ENCODE measurements at regions not wholly inside any gene's neighbourhood (a gene's known extent, or its start where the extent isn't known, plus 50 kb on each side); places are given as distances from the start of the nearest gene placed in this dataset.
"Not testable (repeated sequence)": the region's sequence is repeated elsewhere in the genome, so short reads cannot be mapped to it uniquely, and the experiment has no call there.

DNA sequence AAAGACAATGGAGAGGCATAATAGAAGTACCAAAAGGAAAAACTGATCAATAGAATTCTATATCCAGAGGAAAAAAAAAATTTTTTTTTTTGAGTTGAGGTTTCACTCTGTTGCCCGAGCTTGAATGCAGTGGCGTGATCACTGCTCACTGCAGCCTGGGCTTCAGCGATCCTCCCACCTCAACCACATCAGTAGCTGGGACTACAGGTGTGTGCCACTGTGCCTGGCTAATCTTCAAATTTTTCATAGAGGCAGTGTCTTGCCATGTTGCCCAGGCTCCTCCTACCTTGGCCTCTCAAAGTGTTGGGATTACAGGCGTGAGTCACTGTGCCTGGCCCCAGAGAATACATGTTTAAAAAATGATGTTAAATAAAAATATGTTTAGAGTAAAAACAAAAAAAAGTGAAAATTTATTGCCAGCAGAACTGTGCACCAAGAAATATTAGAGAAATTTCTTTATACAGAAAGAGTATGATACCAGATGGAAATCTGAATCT lies 154.3 kb upstream of the ZBTB20 start:
- ATAC-seq (no peak), DNase-seq (no peak)
- intact Hi-C loops (cut with micrococcal nuclease), result no loop called here

DNA sequence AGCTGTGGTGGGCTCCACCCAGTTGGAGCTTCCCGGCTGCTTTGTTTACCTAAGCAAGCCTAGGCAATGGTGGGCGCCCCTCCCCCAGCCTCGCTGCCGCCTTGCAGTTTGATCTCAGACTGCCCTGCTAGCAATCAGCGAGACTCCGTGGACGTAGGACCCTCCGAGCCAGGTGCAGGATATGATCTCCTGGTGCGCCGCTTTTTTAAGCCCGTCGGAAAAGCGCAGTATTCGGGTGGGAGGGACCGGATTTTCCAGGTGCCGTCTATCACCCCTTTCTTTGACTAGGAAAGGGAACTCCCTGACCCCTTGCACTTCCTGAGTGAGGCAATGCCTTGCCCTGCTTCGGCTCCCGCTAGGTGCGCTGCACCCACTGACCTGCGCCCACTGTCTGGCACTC lies 170.9 kb upstream of the ZBTB20 start:
- intact Hi-C loops (cut with micrococcal nuclease); DNase-seq; ATAC-seq: not testable (repeated sequence)

DNA sequence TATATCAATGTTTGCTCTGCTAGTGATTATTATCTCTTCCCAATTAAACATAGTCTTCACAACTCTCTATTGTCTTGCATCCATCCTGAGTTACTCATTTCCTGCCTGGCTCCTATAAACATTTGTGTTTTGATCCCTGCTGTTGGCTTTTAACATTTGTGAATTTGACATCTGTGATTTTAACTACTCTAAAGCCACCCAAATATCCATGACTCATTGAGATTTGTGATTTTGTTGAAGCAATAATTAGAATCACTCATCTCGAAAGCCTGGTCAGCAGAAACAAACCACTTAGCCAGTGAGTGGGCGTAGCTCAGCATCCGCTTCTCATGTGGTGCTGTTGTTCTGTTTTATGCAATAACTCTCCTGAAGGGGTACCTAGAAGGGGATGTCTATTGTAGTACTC lies 174.3 kb upstream of the ZBTB20 start:
- no peak for DNase-seq
- no peak for ATAC-seq
- intact Hi-C loops (cut with micrococcal nuclease), result no loop called here

DNA sequence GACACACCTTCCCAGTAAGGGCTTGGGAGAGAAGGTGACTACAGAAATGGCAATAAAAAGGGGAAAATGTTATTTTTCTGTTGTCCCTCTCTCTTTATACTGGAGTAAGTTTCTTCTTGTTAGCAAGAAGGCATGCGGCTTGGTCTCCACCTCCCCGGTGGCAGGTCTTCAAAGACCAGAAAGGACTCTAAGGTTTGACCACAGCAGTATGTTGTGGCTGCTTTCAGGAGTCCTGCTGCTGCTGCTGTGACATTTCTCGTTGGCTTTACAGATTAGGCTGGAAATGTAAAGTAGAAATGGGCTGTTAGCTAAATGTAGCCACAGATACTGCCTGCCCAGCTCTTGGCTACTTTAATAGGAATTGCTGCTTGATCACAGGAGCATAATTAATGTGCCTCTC lies 175.8 kb upstream of the ZBTB20 start:
- DNase-seq, result no peak
- no peak for ATAC-seq
- intact Hi-C loops (cut with micrococcal nuclease), result no loop called here

DNA sequence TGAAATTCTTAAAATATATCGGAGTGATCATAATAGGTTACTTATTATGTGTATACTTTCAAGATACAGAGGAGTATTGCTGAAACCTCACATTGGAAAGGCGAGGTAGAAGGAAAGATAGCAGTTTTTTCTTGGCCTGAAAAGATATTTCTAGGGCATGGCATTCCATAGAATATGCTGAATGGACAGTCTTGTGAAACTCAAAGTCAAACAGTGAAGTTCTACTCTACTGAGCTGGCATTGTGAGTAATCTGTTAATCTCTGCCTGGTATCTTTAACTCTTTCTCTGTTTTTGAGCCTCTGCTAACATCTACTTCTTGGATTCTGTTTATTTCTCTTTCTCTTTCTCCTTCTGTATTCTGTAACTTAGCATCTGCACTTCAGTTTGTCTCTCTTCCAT lies 176.3 kb upstream of the ZBTB20 start:
- ATAC-seq, result no peak
- no peak for DNase-seq
- intact Hi-C loops (cut with micrococcal nuclease), result no loop called here

DNA sequence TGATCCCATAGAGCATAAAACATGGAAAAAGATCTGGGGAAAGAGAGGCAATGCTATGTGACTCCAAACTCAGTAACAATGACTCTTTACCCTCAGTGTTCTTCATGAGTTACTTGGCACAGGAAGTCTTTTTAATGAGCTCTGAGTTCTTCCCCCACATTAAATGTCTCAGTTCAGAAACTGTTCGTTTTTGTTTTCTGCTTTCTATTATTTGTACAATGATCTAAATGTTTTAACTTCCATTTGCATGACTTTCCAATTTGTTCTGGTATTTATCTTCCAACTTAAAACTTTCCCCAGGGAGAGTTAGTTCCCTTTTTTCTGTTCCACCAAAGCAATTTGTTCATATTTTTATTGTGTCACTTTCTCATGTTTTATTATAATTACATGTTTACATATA lies 177.0 kb upstream of the ZBTB20 start:
- DNase-seq, result no peak
- ATAC-seq, result no peak
- intact Hi-C loops (cut with micrococcal nuclease), result no loop called here

DNA sequence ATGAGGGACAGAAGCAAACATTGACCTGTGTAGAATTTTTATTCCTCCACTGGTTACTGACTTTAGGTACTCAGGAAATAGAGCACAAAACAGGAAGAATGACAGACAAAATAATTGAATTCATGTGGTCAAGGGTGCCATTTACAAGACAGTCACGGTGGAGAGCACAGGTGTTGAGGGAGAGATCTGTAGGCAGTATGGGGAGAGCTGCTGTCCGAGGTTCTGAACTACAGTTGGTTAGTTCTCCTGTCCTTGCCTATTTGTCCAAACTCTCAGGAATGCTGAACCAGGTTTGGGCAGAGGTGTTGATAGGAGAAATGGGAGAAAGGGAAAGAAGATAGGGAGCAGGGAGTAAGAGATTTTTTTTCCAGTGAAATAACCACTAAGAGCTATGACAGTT lies 178.5 kb upstream of the ZBTB20 start:
- ATAC-seq (no peak), DNase-seq (no peak)
- intact Hi-C loops (cut with micrococcal nuclease), result no loop called here

DNA sequence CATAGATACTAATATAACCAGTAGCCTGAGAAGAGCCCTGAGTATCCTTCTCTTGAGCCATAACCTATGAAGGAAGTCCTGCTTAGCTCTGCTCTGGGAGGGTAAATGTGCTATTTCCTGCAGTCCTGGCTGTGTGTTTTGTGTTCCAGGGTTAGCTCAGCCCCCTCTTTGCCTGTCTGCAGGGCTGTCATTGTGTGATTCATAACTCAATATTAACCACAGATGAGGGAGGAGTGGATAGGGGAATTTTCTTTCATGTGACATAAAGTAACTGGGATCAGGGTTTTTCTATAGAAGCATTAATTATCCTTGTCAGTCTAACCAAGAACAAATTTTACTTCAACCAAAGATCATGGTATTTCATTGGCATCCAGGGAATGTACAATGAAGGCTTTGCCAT lies 183.3 kb upstream of the ZBTB20 start:
- intact Hi-C loops (cut with micrococcal nuclease), result no loop called here
- DNase-seq, result no peak
- no peak for ATAC-seq

DNA sequence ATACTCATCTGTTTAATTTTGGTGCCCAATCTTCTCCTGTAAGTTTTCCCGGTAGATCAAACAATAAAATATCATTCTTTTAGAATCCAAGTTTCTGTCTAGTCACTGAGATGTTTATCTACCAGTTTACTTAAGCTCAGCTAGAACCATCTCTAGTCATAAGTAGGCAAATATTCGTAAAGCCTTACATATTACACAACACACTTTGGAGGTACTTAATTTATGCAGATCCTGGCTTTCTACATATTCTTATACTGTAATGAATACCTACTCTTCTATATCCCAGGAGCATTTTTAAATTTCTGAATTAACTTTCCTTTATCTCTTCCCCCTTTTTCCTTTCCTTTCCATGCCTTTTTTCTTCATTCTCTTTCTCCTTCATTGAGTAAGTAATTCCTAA lies 185.9 kb upstream of the ZBTB20 start:
- ATAC-seq (no peak), DNase-seq (no peak)
- intact Hi-C loops (cut with micrococcal nuclease), result no loop called here

DNA sequence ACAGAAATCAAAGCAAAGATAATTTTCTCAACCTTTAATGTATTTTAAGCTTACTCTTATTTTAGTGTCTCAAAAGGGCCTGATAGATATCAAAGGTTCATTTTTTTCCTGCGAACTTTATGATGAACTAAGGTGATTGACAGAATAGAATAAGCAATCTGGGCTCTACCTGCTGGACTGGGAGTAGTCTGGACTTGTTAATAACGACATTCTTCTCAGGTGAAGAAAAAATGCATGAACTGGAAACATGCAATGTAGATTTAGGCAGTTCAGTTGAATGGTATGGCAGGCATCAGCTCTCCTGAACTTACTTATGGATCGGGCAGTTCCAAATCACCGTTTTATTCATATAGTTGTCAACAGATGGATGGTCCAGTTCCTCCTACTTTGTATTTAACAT lies 189.7 kb upstream of the ZBTB20 start:
- no peak for ATAC-seq
- intact Hi-C loops (cut with micrococcal nuclease), result no loop called here
- no peak for DNase-seq

DNA sequence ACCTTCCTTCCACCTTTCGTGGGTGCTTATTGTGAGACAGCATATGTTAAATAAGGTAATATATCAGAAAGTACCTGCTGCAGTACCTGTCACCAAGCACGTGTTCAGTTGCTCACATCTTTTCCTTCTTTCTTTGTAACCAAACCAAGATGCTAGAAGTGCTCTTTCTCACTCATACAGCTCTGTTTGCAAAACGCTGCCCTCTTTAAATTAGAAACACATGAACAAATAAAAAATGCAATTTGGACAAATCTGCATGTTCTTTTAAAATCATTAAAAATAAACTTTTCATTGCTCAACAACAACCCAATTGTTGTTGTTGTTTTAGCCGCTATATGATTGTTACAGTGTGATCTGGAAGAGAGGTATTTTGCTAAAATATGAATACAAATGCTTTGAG lies 193.5 kb upstream of the ZBTB20 start:
- no peak for DNase-seq
- no peak for ATAC-seq
- intact Hi-C loops (cut with micrococcal nuclease), result no loop called here

DNA sequence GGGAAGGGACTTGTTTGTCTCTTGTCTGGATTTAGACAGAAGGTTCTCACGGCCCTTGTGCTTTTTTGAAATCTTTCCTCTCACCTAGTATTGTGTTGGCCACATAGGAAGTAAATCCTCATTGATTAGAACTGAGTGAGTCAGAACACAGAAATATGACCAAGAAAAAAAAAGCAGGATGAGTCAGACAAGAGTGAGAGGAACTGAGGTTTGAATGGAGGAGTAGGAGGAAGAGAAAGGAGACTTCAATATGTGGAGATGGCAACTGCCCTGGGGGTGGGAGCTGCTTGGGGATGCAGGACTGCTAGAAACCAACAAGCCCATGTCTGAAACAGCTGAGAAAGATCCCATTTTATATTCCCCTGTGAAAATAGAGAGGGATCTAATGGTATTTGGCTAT lies 194.1 kb upstream of the ZBTB20 start:
- no peak for ATAC-seq

DNA sequence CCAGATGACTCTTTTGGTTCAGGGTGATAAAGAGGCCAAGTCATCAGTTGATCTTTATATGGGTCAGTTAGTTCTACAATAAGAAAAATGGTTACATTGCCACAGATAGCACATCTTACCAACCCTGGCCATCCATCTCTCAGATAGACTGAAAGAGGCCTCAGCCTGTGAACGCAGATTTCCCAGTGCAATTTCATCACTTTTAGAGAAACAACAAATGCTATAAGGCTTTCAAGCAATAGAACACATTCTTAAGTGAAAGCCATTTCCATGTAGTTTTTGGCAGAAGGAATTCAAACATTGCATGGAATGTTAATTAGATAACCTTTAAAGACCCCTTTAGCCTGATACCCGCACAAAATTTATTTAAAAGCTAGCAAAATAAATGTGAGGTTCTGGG lies 200.6 kb upstream of the ZBTB20 start:
- intact Hi-C loops (cut with micrococcal nuclease), result no loop called here
- DNase-seq, result no peak
- no peak for ATAC-seq

More for the DNA sequence above, 194.1 kb upstream of the ZBTB20 start:
- DNase-seq, result no peak
- intact Hi-C loops (cut with micrococcal nuclease), result no loop called here

DNA sequence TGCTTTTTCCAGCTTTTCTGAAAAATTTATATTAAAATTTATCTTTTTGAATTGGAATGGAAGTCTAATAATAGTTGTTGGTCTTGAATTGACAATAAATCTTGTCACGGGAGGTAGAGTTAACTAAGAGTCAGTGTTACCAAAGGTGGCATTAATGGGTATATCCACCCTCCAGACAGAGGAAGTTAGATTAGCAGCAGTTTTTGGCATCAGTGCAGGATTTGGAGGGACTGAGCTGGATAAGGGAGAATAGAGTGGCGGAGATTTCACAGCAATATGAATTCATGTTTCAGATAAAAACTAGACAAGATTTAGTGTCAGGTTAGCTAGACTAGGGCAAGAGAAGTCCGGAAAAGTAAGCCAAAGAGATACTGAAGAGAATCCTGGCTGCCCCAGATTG lies 201.3 kb upstream of the ZBTB20 start:
- DNase-seq, result no peak
- no peak for ATAC-seq
- intact Hi-C loops (cut with micrococcal nuclease), result no loop called here

DNA sequence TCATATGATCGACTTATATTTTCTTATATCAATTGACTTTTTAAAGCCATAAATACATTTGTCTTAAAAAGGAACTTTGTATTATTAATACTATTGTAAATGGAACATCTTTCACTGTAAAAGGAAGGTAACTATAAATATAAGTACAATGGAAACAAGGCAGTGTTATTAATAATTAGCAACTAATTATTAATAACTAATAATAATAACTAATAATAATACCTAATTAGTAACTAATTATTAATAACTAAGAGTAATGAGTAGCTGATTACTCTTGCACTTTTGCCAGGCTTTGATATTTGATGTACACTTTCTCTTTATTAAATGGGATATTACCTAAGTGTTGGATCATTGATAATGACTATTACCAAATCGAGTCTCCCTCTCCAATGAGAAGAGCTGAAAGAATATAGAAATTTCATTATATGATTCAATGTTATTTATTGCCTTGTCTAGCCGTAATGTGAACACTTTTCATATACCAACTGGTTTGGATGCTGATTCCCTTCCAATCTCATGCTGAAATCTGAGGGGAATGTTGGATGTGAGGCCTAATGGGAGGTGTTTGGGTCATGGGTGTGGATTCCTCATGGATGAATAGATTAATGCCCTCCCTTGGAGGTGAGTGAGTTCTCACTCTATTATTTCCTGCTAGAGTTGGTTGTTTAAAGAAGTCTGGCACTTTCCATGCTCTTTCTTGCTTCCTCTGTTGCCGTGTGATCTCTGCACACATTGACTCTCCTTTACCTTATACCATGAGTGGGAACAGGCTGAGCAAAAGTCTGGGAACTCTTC lies 202.1 kb upstream of the ZBTB20 start:
- DNase-seq (no peak), ATAC-seq (no peak)
- intact Hi-C loops (cut with micrococcal nuclease), result no loop called here

DNA sequence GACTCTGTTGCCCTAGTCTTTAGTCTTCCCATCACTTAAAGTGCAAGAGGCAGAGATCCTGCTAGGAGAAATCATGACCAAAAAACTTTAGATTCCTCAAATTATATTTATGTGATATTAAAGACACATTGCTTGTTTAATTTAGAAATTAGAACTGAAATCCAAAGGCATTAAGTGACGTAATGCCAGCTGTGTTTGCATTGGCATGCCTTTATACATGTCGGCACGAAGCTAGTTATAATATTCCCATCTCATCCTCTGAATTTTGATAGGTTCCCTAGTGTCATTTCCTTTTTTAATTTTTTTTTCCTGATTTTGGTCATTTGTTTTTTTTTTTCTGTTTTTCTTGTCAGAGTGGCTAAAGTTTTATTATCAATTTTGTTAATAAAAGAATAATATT lies 203.5 kb upstream of the ZBTB20 start:
- ATAC-seq (no peak), DNase-seq (no peak)
- intact Hi-C loops (cut with micrococcal nuclease), result no loop called here

DNA sequence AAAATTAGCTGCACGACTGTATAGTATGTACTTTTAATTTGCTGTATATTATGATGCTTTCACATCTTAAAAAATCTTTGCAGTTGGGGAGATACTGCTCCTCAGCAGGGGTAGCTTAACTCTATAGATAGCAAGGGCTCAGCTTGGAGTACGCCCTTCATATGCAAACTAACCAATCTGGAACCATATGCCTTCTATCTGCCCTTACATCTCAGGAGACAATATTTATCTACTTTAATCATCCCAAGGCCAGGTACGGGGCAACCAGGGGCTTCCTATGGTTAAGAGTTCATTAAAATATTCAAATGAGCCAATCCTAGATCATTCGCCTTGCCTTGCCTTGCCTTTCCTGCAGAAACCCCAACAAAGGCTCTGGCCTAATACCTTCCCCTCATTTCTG lies 204.1 kb upstream of the ZBTB20 start:
- intact Hi-C loops (cut with micrococcal nuclease), result no loop called here
- ATAC-seq (no peak), DNase-seq (no peak)

DNA sequence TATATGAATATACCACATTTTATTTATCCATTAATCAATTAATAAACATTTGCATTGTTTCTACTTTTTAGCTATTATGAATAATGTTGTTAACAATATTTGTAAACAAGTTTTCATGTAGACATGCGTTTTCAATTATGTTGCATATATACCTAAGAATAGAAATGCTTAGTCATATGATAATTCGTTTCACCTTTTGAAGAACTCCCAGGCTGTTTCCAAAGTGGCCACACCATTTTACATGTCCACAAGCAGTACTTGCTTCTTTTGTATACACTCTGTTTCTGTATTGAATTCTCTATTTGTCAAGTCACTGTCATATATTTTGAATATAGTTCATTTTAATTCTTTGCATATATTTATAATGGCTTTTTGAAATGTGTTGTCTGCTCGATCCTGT lies 206.9 kb upstream of the ZBTB20 start:
- DNase-seq (no peak), ATAC-seq (no peak)
- intact Hi-C loops (cut with micrococcal nuclease), result no loop called here

DNA sequence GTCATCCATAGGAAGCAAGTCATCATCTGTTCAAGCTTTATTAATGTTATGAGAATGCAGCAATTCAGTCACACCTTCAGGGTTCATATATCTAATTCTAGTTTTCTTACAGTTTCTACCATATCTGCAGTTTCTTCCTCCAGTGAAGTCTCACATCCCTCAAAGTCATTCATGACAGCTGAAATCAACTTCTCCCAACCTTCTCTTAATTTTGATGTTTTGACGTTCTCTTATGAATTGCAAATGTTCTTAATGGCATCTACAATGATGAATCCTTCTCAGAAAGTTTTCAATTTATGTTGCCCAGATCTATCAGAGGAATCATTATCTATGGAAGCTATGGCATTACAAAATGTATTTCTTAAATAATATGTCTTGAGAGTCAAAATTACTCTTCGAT lies 210.4 kb upstream of the ZBTB20 start:
- DNase-seq (no peak), ATAC-seq (no peak)
- intact Hi-C loops (cut with micrococcal nuclease), result no loop called here

DNA sequence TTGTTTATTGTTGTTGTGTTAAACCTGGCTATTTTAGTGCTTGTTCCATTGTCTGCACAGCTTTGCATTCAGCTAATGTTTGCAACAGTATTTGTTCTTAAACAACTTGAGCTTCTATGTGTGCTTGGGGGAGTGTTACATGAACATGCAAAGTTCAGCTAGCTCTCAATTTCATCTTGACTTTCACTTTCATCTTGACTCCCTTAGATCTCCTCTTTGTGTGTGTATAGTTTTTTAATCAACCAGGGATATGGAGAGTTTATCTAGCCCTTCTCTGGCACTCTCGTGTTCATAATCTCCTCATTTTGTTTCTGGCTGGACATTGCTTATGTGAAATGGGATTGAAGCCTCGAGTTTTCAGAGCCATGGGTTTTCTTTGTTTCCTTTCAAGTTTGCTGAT lies 212.4 kb upstream of the ZBTB20 start:
- no peak for ATAC-seq
- intact Hi-C loops (cut with micrococcal nuclease), result no loop called here
- DNase-seq, result no peak

DNA sequence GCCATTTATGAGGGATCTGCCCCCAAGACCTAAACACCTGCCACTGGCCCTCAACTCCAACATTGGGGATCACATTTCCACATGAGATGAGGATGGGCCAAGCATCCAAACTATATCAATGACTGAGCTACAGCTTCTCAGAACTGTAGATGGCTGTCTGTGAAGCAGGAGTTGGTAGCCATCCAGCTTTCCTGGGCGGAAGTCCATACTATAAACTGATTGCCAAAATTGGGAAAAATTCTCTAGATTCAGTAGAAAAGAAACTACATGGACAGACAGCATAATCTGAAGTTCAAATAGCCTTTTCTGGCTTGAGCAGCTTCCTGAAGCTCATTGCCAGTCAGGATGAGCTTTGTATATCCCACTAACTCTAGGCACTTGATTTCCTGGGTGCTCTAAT lies 214.7 kb upstream of the ZBTB20 start:
- intact Hi-C loops (cut with micrococcal nuclease), result no loop called here
- ATAC-seq (no peak), DNase-seq (no peak)

DNA sequence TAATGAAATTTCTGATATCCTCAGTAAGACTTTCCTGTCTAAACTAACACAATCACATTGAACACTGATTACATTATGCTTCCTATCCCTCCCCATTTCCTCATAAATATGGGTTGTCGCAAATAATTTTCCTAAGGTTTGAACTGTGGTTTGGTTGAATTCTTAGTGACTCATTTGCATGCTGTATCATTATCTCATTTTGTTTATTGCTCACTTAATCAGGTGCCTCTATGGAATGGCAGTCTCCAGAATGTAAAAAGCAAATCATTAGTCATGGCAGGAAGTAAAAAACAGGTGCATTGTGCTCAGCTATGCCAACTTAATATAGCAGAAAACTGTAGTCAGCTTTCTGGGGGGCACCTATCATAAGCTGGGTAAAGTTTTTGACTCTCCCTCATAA lies 216.0 kb upstream of the ZBTB20 start:
- ATAC-seq (no peak), DNase-seq (no peak)
- intact Hi-C loops (cut with micrococcal nuclease), result no loop called here

Data from left ventricle myocardium superior (tissue), 1 donor.